OCI-LY1 (cell line): ENCODE measurements at regions not wholly inside any gene's neighbourhood (a gene's known extent, or its start where the extent isn't known, plus 50 kb on each side); places are given as distances from the start of the nearest gene placed in this dataset.

Source experiments
- H2AFZ ChIP-seq: fragments of 200-600 bp; sonication (generic), shearing (Covaris generic); 2 replicates; pipeline ENCODE4 v1.6.0; 2014; ENCODE audit warnings: antibody characterized with exemption, mild to moderate bottlenecking, low read length
- H3F3A ChIP-seq: fragments of 200-600 bp; sonication (generic), shearing (Covaris generic); 2 replicates; pipeline ENCODE4 v1.6.0; 2014; ENCODE audit warnings: mild to moderate bottlenecking, antibody characterized with exemption, low read length, moderate library complexity; ENCODE audit not compliant: insufficient read depth
- H3K27ac ChIP-seq: fragments of 200-600 bp; sonication (generic); 2 replicates; pipeline ENCODE4 v1.5.1; 2014; ENCODE audit warnings: low read length, mixed run types, mild to moderate bottlenecking, low read depth; ENCODE audit not compliant: poor library complexity, severe bottlenecking
- H3K27me3 ChIP-seq: fragments of 200-600 bp; sonication (generic); 2 replicates; pipeline ENCODE4 v1.6.0; 2014; ENCODE audit warnings: antibody characterized with exemption, mild to moderate bottlenecking, low read length, moderate library complexity; ENCODE audit not compliant: insufficient read depth
- H3K36me3 ChIP-seq: fragments of 200-600 bp; sonication (generic); 2 replicates; pipeline ENCODE4 v1.6.1; 2014; ENCODE audit warnings: mild to moderate bottlenecking, antibody characterized with exemption, low read length, moderate library complexity, mixed read lengths; ENCODE audit not compliant: insufficient read depth
- H3K4me1 ChIP-seq: fragments of 200-600 bp; sonication (generic); 2 replicates; pipeline ENCODE4 v1.5.1; 2014; ENCODE audit warnings: mild to moderate bottlenecking, low read length, moderate library complexity; ENCODE audit not compliant: insufficient read depth, severe bottlenecking
- H3K4me2 ChIP-seq: fragments of 200-600 bp; sonication (generic), shearing (Covaris generic); 2 replicates; pipeline ENCODE4 v1.6.1; 2014; ENCODE audit warnings: low read length
- H3K4me3 ChIP-seq: fragments of 200-600 bp; sonication (generic); 2 replicates; pipeline ENCODE4 v1.5.1; 2014; ENCODE audit warnings: low read length, low read depth, mild to moderate bottlenecking, mixed read lengths; ENCODE audit not compliant: poor library complexity, severe bottlenecking
- H3K79me2 ChIP-seq: fragments of 200-600 bp; shearing (Covaris generic); 2 replicates; pipeline ENCODE4 v1.6.1; 2016; ENCODE audit warnings: mixed run types, low read length, mixed read lengths; ENCODE audit not compliant: insufficient read depth
- H3K9ac ChIP-seq: fragments of 200-600 bp; sonication (generic), shearing (Covaris generic); 2 replicates; pipeline ENCODE4 v1.6.1; 2014; ENCODE audit warnings: mild to moderate bottlenecking, low read length, mixed read lengths
- H3K9me2 ChIP-seq: fragments of 200-600 bp; sonication (generic), shearing (Covaris generic); 2 replicates; pipeline ENCODE4 v1.6.1; 2014; ENCODE audit warnings: low read depth, mild to moderate bottlenecking, low read length, mixed read lengths
- H3K9me3 ChIP-seq: fragments of 200-600 bp; shearing (Covaris generic); 2 replicates; pipeline ENCODE4 v1.6.1; 2014; ENCODE audit warnings: low read length, mixed read lengths
- H4K20me1 ChIP-seq: fragments of 200-600 bp; sonication (generic), shearing (Covaris generic); 2 replicates; pipeline ENCODE4 v1.6.0; 2016; ENCODE audit warnings: mild to moderate bottlenecking, low read length; ENCODE audit not compliant: insufficient read depth
- EZH2 ChIP-seq: fragments of 200-600 bp; sonication (generic), shearing (Covaris generic); IDR thresholded peaks from 2 replicates; pipeline ENCODE4 v1.8.0; 2017; ENCODE audit warnings: borderline replicate concordance, mixed run types, mild to moderate bottlenecking, antibody characterized with exemption, low read length, moderate library complexity, mixed read lengths
- TF ChIP-seq, protein P1 (sequence below): fragments of 200-600 bp; sonication (generic), shearing (Covaris generic); IDR thresholded peaks from 2 replicates; pipeline ENCODE4 v1.5.1; 2017; ENCODE audit warnings: mild to moderate bottlenecking, antibody characterized with exemption, low read length, moderate library complexity, mixed read lengths

GRCh38 chr5:29794141-29794787, 1399.2 kb upstream of the CDH6 start:
- Histone ChIP-seq H2AFZ (no peak overlapping the region), H3F3A (no peaks in the 10 kb centered on the region), H3K27me3 (no peaks in the 10 kb centered on the region), H3K4me2 (no peak overlapping the region), H3K9me2 (no peaks in the 10 kb centered on the region), H3K36me3 (no peaks in the 10 kb centered on the region), H3K4me1 (no peaks in the 10 kb centered on the region), H3K79me2 (no peaks in the 10 kb centered on the region), H3K27ac (no peak overlapping the region), H3K4me3 (no peak overlapping the region), H3K9ac (no peak overlapping the region), H3K9me3 (no peaks in the 10 kb centered on the region), H4K20me1 (no peaks in the 10 kb centered on the region)
- no peak for TF ChIP-seq EZH2
- TF ChIP-seq, protein P1, sequence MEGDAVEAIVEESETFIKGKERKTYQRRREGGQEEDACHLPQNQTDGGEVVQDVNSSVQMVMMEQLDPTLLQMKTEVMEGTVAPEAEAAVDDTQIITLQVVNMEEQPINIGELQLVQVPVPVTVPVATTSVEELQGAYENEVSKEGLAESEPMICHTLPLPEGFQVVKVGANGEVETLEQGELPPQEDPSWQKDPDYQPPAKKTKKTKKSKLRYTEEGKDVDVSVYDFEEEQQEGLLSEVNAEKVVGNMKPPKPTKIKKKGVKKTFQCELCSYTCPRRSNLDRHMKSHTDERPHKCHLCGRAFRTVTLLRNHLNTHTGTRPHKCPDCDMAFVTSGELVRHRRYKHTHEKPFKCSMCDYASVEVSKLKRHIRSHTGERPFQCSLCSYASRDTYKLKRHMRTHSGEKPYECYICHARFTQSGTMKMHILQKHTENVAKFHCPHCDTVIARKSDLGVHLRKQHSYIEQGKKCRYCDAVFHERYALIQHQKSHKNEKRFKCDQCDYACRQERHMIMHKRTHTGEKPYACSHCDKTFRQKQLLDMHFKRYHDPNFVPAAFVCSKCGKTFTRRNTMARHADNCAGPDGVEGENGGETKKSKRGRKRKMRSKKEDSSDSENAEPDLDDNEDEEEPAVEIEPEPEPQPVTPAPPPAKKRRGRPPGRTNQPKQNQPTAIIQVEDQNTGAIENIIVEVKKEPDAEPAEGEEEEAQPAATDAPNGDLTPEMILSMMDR: no peak

DNA sequence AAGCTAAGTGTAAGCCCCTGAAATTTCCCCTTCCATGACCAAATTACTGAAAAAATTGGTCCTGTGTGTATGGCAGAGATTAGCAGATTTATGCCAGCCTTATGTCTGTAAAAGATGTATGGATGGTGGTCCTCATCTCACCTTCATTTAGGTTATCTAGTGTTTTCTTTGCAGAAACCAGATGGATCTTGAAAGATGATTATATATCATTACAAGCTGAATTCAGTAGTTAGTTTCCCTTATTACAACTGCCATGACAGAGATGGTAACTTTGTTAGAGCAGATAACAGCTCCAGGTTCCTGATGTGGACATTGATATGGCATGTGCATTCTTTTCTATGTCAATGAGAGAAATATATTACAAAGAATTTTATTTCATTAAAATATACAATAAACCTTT, 1403.2 kb upstream of the CDH6 start:
- Histone ChIP-seq H3K9ac (no peak overlapping the region), H3K4me3 (no peak overlapping the region), H2AFZ (no peak overlapping the region), H4K20me1 (no peaks in the 10 kb centered on the region), H3K79me2 (no peaks in the 10 kb centered on the region), H3K4me2 (no peak overlapping the region), H3K27me3 (no peaks in the 10 kb centered on the region), H3K9me3 (no peaks in the 10 kb centered on the region), H3K9me2 (no peaks in the 10 kb centered on the region), H3K36me3 (no peaks in the 10 kb centered on the region), H3K4me1 (no peaks in the 10 kb centered on the region), H3F3A (no peaks in the 10 kb centered on the region), H3K27ac (no peak overlapping the region)
- no peak for TF ChIP-seq EZH2
- TF ChIP-seq, protein P1: no peak

DNA sequence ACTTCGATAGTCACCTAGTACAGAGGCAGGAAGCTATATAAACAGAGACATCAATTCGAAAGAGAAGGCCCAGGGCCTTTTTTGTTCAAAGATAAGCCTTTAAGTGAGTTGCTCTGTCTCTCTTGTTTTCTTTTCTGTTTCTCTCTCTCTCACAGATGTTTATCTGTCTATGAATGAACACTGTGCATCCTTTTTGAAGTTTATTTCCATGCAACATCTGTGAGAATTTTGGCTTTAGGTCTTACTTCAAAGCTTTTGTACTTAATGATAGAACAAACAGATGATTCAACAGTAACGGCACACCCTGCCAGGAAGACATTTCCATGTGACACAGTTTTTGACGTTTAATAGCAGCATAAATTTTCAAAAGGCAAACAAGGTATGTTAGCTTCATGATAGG, 1413.1 kb upstream of the CDH6 start:
- Histone ChIP-seq H3K9ac (no peak overlapping the region), H3K4me3 (no peak overlapping the region), H3F3A (no peaks in the 10 kb centered on the region; the same call in 1 of the 2 replicates), H3K27me3 (no peaks in the 10 kb centered on the region), H3K4me2 (no peak overlapping the region), H3K79me2 (no peaks in the 10 kb centered on the region), H3K9me2 (no peaks in the 10 kb centered on the region), H2AFZ (no peak overlapping the region), H3K27ac (no peak overlapping the region), H3K36me3 (no peaks in the 10 kb centered on the region), H3K9me3 (no peaks in the 10 kb centered on the region), H3K4me1 (no peaks in the 10 kb centered on the region), H4K20me1 (no peaks in the 10 kb centered on the region)
- no peak for TF ChIP-seq EZH2

GRCh38 chr5:29779141-29779540, 1414.3 kb upstream of the CDH6 start:
- Histone ChIP-seq H3K36me3 (no peaks in the 10 kb centered on the region), H3K9me3 (no peaks in the 10 kb centered on the region), H3K27me3 (no peaks in the 10 kb centered on the region), H2AFZ (no peak overlapping the region), H3K4me3 (no peak overlapping the region), H3K4me2 (no peak overlapping the region), H3K79me2 (no peaks in the 10 kb centered on the region), H3K4me1 (no peaks in the 10 kb centered on the region), H3K27ac (no peak overlapping the region), H3F3A (no peaks in the 10 kb centered on the region; the same call in 1 of the 2 replicates), H4K20me1 (no peaks in the 10 kb centered on the region), H3K9me2 (no peaks in the 10 kb centered on the region), H3K9ac (no peak overlapping the region)
- TF ChIP-seq, protein P1: no peak
- no peak for TF ChIP-seq EZH2
